Stimulated activated CD4-positive, alpha-beta T cell treated with anti-CD3 and anti-CD28 coated beads, Interleukin-4, amount 100 ng/mL, for 1 hour (primary cell): ENCODE measurements at regions not wholly inside any gene's neighbourhood (a gene's known extent, or its start where the extent isn't known, plus 50 kb on each side); places are given as distances from the start of the nearest gene placed in this dataset.
"Not testable (repeated sequence)": the region's sequence is repeated elsewhere in the genome, so short reads cannot be mapped to it uniquely, and the experiment has no call there.

Source experiments
- DNase-seq: peaks from one replicate; pipeline ENCODE4 v3.0.0-alpha.2; 2020

GRCh38 chr3:197404030-197404429 is 105.6 kb upstream of the DLG1 start:
- no peak for DNase-seq

- DNase-seq = not testable (repeated sequence)
These were observed 104.0 kb upstream of the DLG1 start for GRCh38 chr3:197402401-197402800.

GRCh38 chr3:197399486-197399885 is 101.1 kb upstream of the DLG1 start:
- DNase-seq = no peak

- no peak for DNase-seq
These were observed 100.0 kb upstream of the DLG1 start for GRCh38 chr3:197398286-197398878.

GRCh38 chr3:197397838-197398237 is 99.4 kb upstream of the DLG1 start:
- DNase-seq = no peak

- DNase-seq = peak; percentile 32
These were observed 96.3 kb upstream of the DLG1 start for GRCh38 chr3:197394464-197395321.

- DNase-seq = not testable (repeated sequence)
These were observed 95.7 kb upstream of the DLG1 start for GRCh38 chr3:197394126-197394463.

- DNase-seq = no peak
These were observed 95.3 kb upstream of the DLG1 start for GRCh38 chr3:197393711-197394110.

- no peak for DNase-seq
These were observed 94.5 kb upstream of the DLG1 start for GRCh38 chr3:197392961-197393360.

GRCh38 chr3:197381371-197381770 is 83.0 kb upstream of the DLG1 start:
- DNase-seq = no peak

GRCh38 chr3:197380786-197381185 is 82.4 kb upstream of the DLG1 start:
- DNase-seq = no peak

GRCh38 chr3:197378985-197379718 is 80.7 kb upstream of the DLG1 start:
- DNase-seq = no peak

- DNase-seq = no peak
These were observed 78.5 kb upstream of the DLG1 start for GRCh38 chr3:197376735-197377555.

- no peak for DNase-seq
These were observed 77.6 kb upstream of the DLG1 start for GRCh38 chr3:197376020-197376419.

- no peak for DNase-seq
These were observed 76.6 kb upstream of the DLG1 start for GRCh38 chr3:197375001-197375441.

- DNase-seq = no peak
These were observed 74.7 kb upstream of the DLG1 start for GRCh38 chr3:197373096-197373495.

GRCh38 chr3:197372047-197372661 is 73.7 kb upstream of the DLG1 start:
- DNase-seq = no peak

- DNase-seq = no peak
These were observed 73.2 kb upstream of the DLG1 start for GRCh38 chr3:197371591-197372046.

GRCh38 chr3:197369545-197369944 is 71.1 kb upstream of the DLG1 start:
- DNase-seq = no peak

- no peak for DNase-seq
These were observed 70.4 kb upstream of the DLG1 start for GRCh38 chr3:197368821-197369220.

- DNase-seq = no peak
These were observed 69.9 kb upstream of the DLG1 start for GRCh38 chr3:197368330-197368729.

GRCh38 chr3:197367081-197367780 is 68.8 kb upstream of the DLG1 start:
- no peak for DNase-seq
